Breast epithelium (tissue), 4 donors: ENCODE measurements at regions not wholly inside any gene's neighbourhood (a gene's known extent, or its start where the extent isn't known, plus 50 kb on each side); places are given as distances from the start of the nearest gene placed in this dataset.

Source experiments
- DNase-seq, 2 donors: peaks; one replicate each; pipeline ENCODE4 v3.0.0-alpha.2; 2019; ENCODE audit warnings: low spot score in 2 of 2
- H3K27ac ChIP-seq, 2 donors: fragments of 200-600 bp; sonication (generic) in 1 of 2; one replicate each; pipeline ENCODE4 v1.5.1; 2016 to 2019; ENCODE audit warnings: mild to moderate bottlenecking in 1 of 2
- H3K27me3 ChIP-seq, 2 donors: fragments of 200-600 bp; sonication (generic) in 1 of 2; one replicate each; pipeline versions ENCODE4 v1.5.1 to v1.6.0; 2017 to 2019; ENCODE audit warnings: control low read depth in 1 of 2, mild to moderate bottlenecking in 1 of 2
- H3K36me3 ChIP-seq: fragments of 200-600 bp; one replicate; pipeline ENCODE4 v1.5.1; 2019
- H3K4me1 ChIP-seq, 2 donors: fragments of 200-600 bp; sonication (generic); one replicate each; pipeline ENCODE4 v1.5.1; 2016 to 2019; ENCODE audit warnings: control low read depth in 1 of 2
- H3K4me3 ChIP-seq, 3 donors: fragments of 200-600 bp; sonication (generic); 1 replicate in 2 of 3; 2 replicates in 1 of 3; pipeline ENCODE4 v1.5.1; 2016 to 2019; ENCODE audit warnings: mild to moderate bottlenecking in 3 of 3, moderate library complexity in 2 of 3
- H3K9me3 ChIP-seq, 2 donors: fragments of 200-600 bp; sonication (generic) in 1 of 2; one replicate each; pipeline ENCODE4 v1.5.1; 2016 to 2019; ENCODE audit warnings: control low read depth in 1 of 2
- POLR2A ChIP-seq: fragments of 450-650 bp; IDR thresholded peaks from one replicate; pipeline ENCODE4 v1.6.1; 2016; ENCODE audit warnings: antibody characterized with exemption, mild to moderate bottlenecking, moderate library complexity
- POLR2AphosphoS5 ChIP-seq, 3 donors: sonication (generic); formaldehyde crosslinking; IDR thresholded peaks; one replicate each; pipeline ENCODE4 v1.6.1; 2017; ENCODE audit warnings: antibody characterized with exemption in 3 of 3
- intact Hi-C: fragments of 100-400 bp; cut with DNase I; formaldehyde crosslinking; loops from one replicate; pipeline ENCODE4 v1.15.1; 2023; ENCODE audit warnings: low total_unique reads
- TF ChIP-seq, protein P1 (sequence below), 3 donors: fragments of 450-650 bp; IDR thresholded peaks; one replicate each; pipeline ENCODE4 v1.5.1; 2016 to 2017; ENCODE audit warnings: antibody characterized with exemption in 3 of 3, mild to moderate bottlenecking in 3 of 3, moderate library complexity in 3 of 3

DNA sequence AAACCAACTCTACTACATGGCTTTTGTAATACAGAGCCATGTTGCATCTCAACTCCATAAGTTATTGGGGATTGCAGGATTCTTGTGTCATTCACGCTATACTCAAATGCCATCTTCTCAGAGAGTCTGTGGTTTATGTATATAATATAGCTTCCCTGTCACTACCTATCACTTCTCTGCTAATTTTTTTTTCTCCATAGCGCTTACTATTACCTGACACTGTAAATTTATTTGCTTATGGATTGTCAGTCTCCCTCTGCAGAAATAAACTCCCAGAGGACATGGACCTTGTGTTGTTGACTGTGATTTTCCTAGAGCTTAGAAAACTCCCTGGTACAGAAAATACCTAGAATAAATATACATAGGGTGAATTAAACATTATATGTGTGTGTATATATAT is 990.5 kb downstream of the TBL1XR1 start:
- Histone ChIP-seq H3K27me3 (no peaks in the 10 kb centered on the region), H3K27ac (no peak overlapping the region), H3K36me3 (no peaks in the 10 kb centered on the region), H3K4me1 (no peaks in the 10 kb centered on the region), H3K9me3 (no peaks in the 10 kb centered on the region), H3K4me3 (no peak overlapping the region)
- no peak for DNase-seq
- TF ChIP-seq, protein P1, sequence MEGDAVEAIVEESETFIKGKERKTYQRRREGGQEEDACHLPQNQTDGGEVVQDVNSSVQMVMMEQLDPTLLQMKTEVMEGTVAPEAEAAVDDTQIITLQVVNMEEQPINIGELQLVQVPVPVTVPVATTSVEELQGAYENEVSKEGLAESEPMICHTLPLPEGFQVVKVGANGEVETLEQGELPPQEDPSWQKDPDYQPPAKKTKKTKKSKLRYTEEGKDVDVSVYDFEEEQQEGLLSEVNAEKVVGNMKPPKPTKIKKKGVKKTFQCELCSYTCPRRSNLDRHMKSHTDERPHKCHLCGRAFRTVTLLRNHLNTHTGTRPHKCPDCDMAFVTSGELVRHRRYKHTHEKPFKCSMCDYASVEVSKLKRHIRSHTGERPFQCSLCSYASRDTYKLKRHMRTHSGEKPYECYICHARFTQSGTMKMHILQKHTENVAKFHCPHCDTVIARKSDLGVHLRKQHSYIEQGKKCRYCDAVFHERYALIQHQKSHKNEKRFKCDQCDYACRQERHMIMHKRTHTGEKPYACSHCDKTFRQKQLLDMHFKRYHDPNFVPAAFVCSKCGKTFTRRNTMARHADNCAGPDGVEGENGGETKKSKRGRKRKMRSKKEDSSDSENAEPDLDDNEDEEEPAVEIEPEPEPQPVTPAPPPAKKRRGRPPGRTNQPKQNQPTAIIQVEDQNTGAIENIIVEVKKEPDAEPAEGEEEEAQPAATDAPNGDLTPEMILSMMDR (IDR thresholded peaks at IDR 0.05) = no peak
- TF ChIP-seq POLR2A (no peak), POLR2AphosphoS5 (IDR thresholded peaks at IDR 0.05) (no peak)
- intact Hi-C loops = no loop called here

DNA sequence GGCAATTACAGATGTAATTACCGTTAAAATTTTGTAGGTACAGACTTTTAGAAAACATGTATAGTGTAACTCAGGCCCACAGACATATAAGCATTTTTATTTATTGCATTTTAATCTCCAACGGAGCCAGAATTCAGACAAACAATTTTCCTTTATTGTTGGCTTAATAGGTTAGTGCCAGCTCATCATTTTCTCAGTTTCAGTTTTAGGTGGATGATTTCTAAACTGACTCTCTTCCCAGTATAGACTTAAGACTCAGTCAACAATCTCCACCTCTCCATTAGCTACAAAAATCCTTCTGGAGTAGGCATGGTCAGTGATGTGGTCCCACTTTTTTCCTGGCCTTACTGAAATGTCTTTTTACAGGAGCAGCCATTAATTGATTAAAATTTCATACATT is 994.6 kb downstream of the TBL1XR1 start:
- TF ChIP-seq, protein P1 (IDR thresholded peaks at IDR 0.05) = no peak
- TF ChIP-seq POLR2A (no peak), POLR2AphosphoS5 (IDR thresholded peaks at IDR 0.05) (no peak)

DNA sequence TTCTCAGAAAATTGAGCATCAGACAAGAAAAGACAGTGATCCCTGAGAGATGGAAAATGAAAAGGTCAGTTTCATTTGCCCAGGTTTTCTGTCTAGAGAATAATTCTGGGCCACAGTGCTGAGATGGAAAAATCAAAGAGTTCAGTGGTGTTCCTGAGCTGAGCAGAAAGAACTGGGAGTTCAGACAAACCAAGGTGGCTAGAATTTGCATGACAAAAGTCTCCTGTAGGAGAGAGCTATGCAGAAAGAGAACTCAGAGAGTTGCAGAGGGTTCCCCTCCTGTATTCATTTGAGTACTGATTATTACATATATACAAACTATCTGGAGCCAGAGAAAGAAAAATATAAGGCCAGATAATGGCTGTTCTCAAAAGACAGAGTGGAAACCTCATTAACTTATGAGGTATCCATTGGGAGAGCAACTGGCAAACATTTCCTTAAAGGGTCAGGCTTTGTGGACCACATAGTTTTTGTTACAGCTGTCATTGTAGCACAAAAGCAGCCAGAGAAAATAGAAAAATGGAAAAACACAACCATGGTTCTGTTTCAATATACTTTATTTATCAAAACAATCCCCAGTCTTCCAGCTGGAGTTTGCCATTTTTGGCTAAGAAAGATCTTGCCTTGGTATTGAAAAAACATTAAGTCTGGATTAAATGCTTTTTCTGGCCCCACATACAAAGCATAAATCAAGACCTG is 1004.1 kb downstream of the TBL1XR1 start:
- TF ChIP-seq, protein P1 (IDR thresholded peaks at IDR 0.05) = no peak
- no peak for TF ChIP-seq POLR2AphosphoS5 (IDR thresholded peaks at IDR 0.05)
- TF ChIP-seq POLR2A = no peak
- Histone ChIP-seq H3K36me3 (no peaks in the 10 kb centered on the region), H3K27ac (no peak overlapping the region), H3K4me1 (no peaks in the 10 kb centered on the region), H3K27me3 (no peaks in the 10 kb centered on the region), H3K9me3 (peaks cover 7 to 22% of the 10 kb centered on the region in 2 donors), H3K4me3 (no peak overlapping the region)
- no peak for DNase-seq
- intact Hi-C loops = no loop called here

More for the DNA sequence above, 994.6 kb downstream of the TBL1XR1 start:
- H3K9me3 ChIP-seq = peaks cover 0 to 4% of the 10 kb centered on the region in 2 donors
- DNase-seq = no peak
- no peaks in the 10 kb centered on the region for H3K4me1 ChIP-seq
- no peaks in the 10 kb centered on the region for H3K36me3 ChIP-seq
- H3K27ac ChIP-seq = no peak overlapping the region
- H3K4me3 ChIP-seq = no peak overlapping the region
- no peaks in the 10 kb centered on the region for H3K27me3 ChIP-seq
- intact Hi-C loops = no loop called here

DNA sequence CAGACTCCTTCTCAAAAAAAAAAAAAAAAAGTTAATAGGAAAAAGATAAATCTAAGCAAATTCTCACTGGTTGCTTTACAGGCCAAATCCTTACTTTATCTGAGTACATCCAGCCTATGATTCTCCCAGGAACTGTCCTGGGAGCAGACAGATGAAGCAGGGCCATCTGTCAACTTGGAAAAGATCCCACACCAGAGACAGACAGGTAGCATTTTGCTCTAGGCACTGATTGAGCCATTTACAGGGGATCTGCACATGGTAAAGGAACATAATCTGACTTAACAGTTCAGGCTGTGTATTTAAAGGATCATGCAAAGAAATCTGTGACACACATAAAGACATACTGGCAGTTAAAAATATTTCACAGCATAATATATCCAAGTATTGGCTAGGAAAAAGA is 1006.5 kb downstream of the TBL1XR1 start:
- Histone ChIP-seq H3K36me3 (no peaks in the 10 kb centered on the region), H3K27ac (no peak overlapping the region), H3K27me3 (no peaks in the 10 kb centered on the region), H3K9me3 (peaks cover 0 to under 1% of the 10 kb centered on the region in 2 donors), H3K4me1 (no peaks in the 10 kb centered on the region), H3K4me3 (no peak overlapping the region)
- intact Hi-C loops = no loop called here
- DNase-seq = no peak
- TF ChIP-seq POLR2AphosphoS5 (IDR thresholded peaks at IDR 0.05) = no peak
- no peak for TF ChIP-seq POLR2A
- TF ChIP-seq, protein P1 (IDR thresholded peaks at IDR 0.05) = no peak

DNA sequence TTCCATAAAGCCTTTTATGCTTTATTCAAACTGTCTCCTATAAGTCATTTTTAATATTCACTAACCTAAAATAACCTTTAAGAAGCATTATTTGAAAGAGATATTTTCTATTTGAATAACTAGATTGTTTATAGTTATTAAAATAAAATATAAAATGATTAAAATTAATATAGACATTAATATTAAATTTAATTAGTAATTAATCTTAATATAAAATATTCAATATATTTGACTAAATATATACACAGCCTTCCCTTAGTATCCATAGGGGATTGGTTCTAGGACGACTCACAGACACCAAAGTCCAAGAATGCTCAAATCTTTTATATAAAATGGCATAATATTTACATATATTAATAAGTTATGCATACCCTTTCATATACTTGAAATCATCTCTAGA is 1014.1 kb downstream of the TBL1XR1 start:
- TF ChIP-seq POLR2AphosphoS5 (IDR thresholded peaks at IDR 0.05) (no peak), POLR2A (no peak)
- TF ChIP-seq, protein P1 (IDR thresholded peaks at IDR 0.05) = no peak
- Histone ChIP-seq H3K4me1 (no peaks in the 10 kb centered on the region), H3K4me3 (no peak overlapping the region), H3K27me3 (no peaks in the 10 kb centered on the region), H3K36me3 (no peaks in the 10 kb centered on the region), H3K9me3 (no peaks in the 10 kb centered on the region), H3K27ac (no peak overlapping the region)
- intact Hi-C loops = no loop called here
- DNase-seq = no peak
